ENCODE measurements at regions not wholly inside any gene's neighbourhood (a gene's known extent, or its start where the extent isn't known, plus 50 kb on each side); places are given as distances from the start of the nearest gene placed in this dataset.

- TF ChIP-seq CTCF (CRISPR knock-in tag; IDR thresholded peaks at IDR 0.05) (no peak), SMC3 (IDR thresholded peaks at IDR 0.05; ENCODE audit: low read length) (no peak), HDAC2 (CRISPR knock-in tag; IDR thresholded peaks at IDR 0.05) (no peak), HMG20B (CRISPR knock-in tag; conservative IDR thresholded peaks at IDR 0.05) (no peak)
Observed at GRCh38 chr11:121711939-121712338, 259.2 kb upstream of the SORL1-AS1 start.

Data from HepG2 (cell line).